GM21717 (cell line): ENCODE measurements at regions not wholly inside any gene's neighbourhood (a gene's known extent, or its start where the extent isn't known, plus 50 kb on each side); places are given as distances from the start of the nearest gene placed in this dataset.
"Not testable (repeated sequence)": the region's sequence is repeated elsewhere in the genome, so short reads cannot be mapped to it uniquely, and the experiment has no call there.

Source experiments
- ATAC-seq: cut with Tn5 transposase; IDR thresholded peaks from one replicate; pipeline ENCODE4 v1.9.1; 2021; ENCODE audit warnings: mild to moderate bottlenecking, moderate library complexity; ENCODE audit not compliant: unreplicated experiment

GRCh38 chr10:109307102-109307501 is 616.2 kb downstream of the XPNPEP1 start:
- not testable (repeated sequence) for ATAC-seq

GRCh38 chr10:109306698-109307097 is 616.6 kb downstream of the XPNPEP1 start:
- ATAC-seq, result no peak

GRCh38 chr10:109287858-109288257 is 635.5 kb downstream of the XPNPEP1 start:
- no peak for ATAC-seq

- ATAC-seq, result no peak
Observed at GRCh38 chr10:109282510-109282909, 640.8 kb downstream of the XPNPEP1 start.

GRCh38 chr10:109281347-109281746 is 642.0 kb downstream of the XPNPEP1 start:
- ATAC-seq, result no peak

GRCh38 chr10:109280837-109281236 is 642.5 kb downstream of the XPNPEP1 start:
- ATAC-seq, result no peak

GRCh38 chr10:109277456-109277855 is 645.9 kb downstream of the XPNPEP1 start:
- ATAC-seq, result no peak

- no peak for ATAC-seq
Observed at GRCh38 chr10:109275960-109276359, 647.4 kb downstream of the XPNPEP1 start.

- no peak for ATAC-seq
Observed at GRCh38 chr10:109274681-109275080, 648.6 kb downstream of the XPNPEP1 start.

GRCh38 chr10:109270173-109270572 is 653.1 kb downstream of the XPNPEP1 start:
- ATAC-seq, result no peak

GRCh38 chr10:109264004-109264403 is 659.3 kb downstream of the XPNPEP1 start:
- ATAC-seq, result no peak

- ATAC-seq, result no peak
Observed at GRCh38 chr10:109261231-109261630, 662.1 kb downstream of the XPNPEP1 start.

- ATAC-seq, result no peak
Observed at GRCh38 chr10:109259293-109259692, 664.0 kb downstream of the XPNPEP1 start.

GRCh38 chr10:109253306-109253705 is 670.0 kb downstream of the XPNPEP1 start:
- no peak for ATAC-seq

- ATAC-seq, result no peak
Observed at GRCh38 chr10:109250152-109250551, 673.2 kb downstream of the XPNPEP1 start.

- no peak for ATAC-seq
Observed at GRCh38 chr10:109247814-109248213, 675.5 kb downstream of the XPNPEP1 start.

- no peak for ATAC-seq
Observed at GRCh38 chr10:109245821-109246220, 677.5 kb downstream of the XPNPEP1 start.

GRCh38 chr10:109239371-109239770 is 683.9 kb downstream of the XPNPEP1 start:
- no peak for ATAC-seq

- ATAC-seq, result no peak
Observed at GRCh38 chr10:109237682-109238081, 685.6 kb downstream of the XPNPEP1 start.

GRCh38 chr10:109237050-109237449 is 686.3 kb downstream of the XPNPEP1 start:
- ATAC-seq, result no peak

- ATAC-seq, result not testable (repeated sequence)
Observed at GRCh38 chr10:109223533-109223932, 699.8 kb downstream of the XPNPEP1 start.

- ATAC-seq, result no peak
Observed at GRCh38 chr10:109219935-109220605, 703.2 kb downstream of the XPNPEP1 start.

GRCh38 chr10:109218207-109218606 is 705.1 kb downstream of the XPNPEP1 start:
- no peak for ATAC-seq
